ENCODE measurements at regions not wholly inside any gene's neighbourhood (a gene's known extent, or its start where the extent isn't known, plus 50 kb on each side); places are given as distances from the start of the nearest gene placed in this dataset.

- Mint-ChIP-seq H3K36me3 (ENCODE audit: low read depth) (no peaks in the 10 kb centered on the region), H3K9me3 (no peaks in the 10 kb centered on the region), H3K4me1 (no peaks in the 10 kb centered on the region), H3K4me3 (no peak overlapping the region), H3K27me3 (ENCODE audit: insufficient read depth, low read depth, poor library complexity) (no peaks in the 10 kb centered on the region), H3K27ac (no peak overlapping the region)
- Histone ChIP-seq H3K4me3 (no peak overlapping the region), H3K36me3 (ENCODE audit: insufficient read depth) (no peaks in the 10 kb centered on the region), H3K4me2 (no peak overlapping the region), H3K27me3 (ENCODE audit: insufficient read depth) (no peaks in the 10 kb centered on the region), H3K27ac (ENCODE audit: low read depth) (no peak overlapping the region), H2AFZ (no peak overlapping the region), H3K79me2 (replicated peaks; ENCODE audit: insufficient read depth) (no peaks in the 10 kb centered on the region), H3F3A (replicated peaks; ENCODE audit: low read depth) (no peaks in the 10 kb centered on the region), H3K9me2 (ENCODE audit: insufficient read depth) (no peaks in the 10 kb centered on the region; the same call in 1 of the 2 replicates), H4K20me1 (replicated peaks; ENCODE audit: insufficient read depth) (no peaks in the 10 kb centered on the region), H3K4me1 (ENCODE audit: insufficient read depth) (no peaks in the 10 kb centered on the region)
- DNase-seq (ENCODE audit: low spot score) = no peak
- no peak for TF ChIP-seq ZNF462 (CRISPR knock-in tag; IDR thresholded peaks at IDR 0.05)
- TF ChIP-seq JUNB (IDR thresholded peaks at IDR 0.05; ENCODE audit: unreplicated experiment) = no peak
- TF ChIP-seq CREB1 (CRISPR knock-in tag; IDR thresholded peaks at IDR 0.05; ENCODE audit: low read depth) = no peak
- no peak for TF ChIP-seq ZNF331 (CRISPR knock-in tag; IDR thresholded peaks at IDR 0.05; ENCODE audit: low read depth)
- no peak for TF ChIP-seq REST (IDR thresholded peaks at IDR 0.05; ENCODE audit: unreplicated experiment)
- TF ChIP-seq CTCF (conservative IDR thresholded peaks at IDR 0.05; ENCODE audit: low read depth in 2 of 2) = no peak
- TF ChIP-seq STAT1 (IDR thresholded peaks at IDR 0.05; ENCODE audit: unreplicated experiment) = no peak
- TF ChIP-seq EZH2 (IDR thresholded peaks at IDR 0.05; ENCODE audit: low read depth, unreplicated experiment) = no peak
- no peak for TF ChIP-seq NANOG (IDR thresholded peaks at IDR 0.05; ENCODE audit: borderline replicate concordance)
- no peak for TF ChIP-seq ZNF114 (CRISPR knock-in tag; IDR thresholded peaks at IDR 0.05)
- TF ChIP-seq EZH2phosphoT487 (IDR thresholded peaks at IDR 0.05; ENCODE audit: unreplicated experiment) = no peak
- TF ChIP-seq POLR2AphosphoS5 (IDR thresholded peaks at IDR 0.05; ENCODE audit: low read depth) = no peak
- TF ChIP-seq ETS1 (IDR thresholded peaks at IDR 0.05) = no peak
- no peak for ATAC-seq
Measured at GRCh38 chr15:37252530-37252929, 152.2 kb upstream of the MEIS2 start.

Measured in GM23338 (cell line).